ENCODE measurements at regions not wholly inside any gene's neighbourhood (a gene's known extent, or its start where the extent isn't known, plus 50 kb on each side); places are given as distances from the start of the nearest gene placed in this dataset.

- no peak overlapping the region for H3K4me2 ChIP-seq
- H4K20me1 ChIP-seq (ENCODE audit: insufficient read depth) = no peaks in the 10 kb centered on the region
- no peak overlapping the region for H3K4me3 ChIP-seq (IDR thresholded peaks at IDR 0.05; ENCODE audit: insufficient read depth, low read depth, low read length)
- H3K9ac ChIP-seq = no peak overlapping the region
- no peak overlapping the region for H2AFZ ChIP-seq (ENCODE audit: low read depth)
- H3K27ac ChIP-seq = no peak overlapping the region
- no peaks in the 10 kb centered on the region for H3K4me1 ChIP-seq (ENCODE audit: low read depth, poor library complexity, severe bottlenecking)
- H3K27me3 ChIP-seq (ENCODE audit: insufficient read depth, low read depth) = no peaks in the 10 kb centered on the region
- H3K36me3 ChIP-seq (ENCODE audit: insufficient read depth) = no peaks in the 10 kb centered on the region
- no peaks in the 10 kb centered on the region for H3K79me2 ChIP-seq (ENCODE audit: insufficient read depth, low read depth)
- no peak for TF ChIP-seq CTCF (conservative IDR thresholded peaks at IDR 0.05; ENCODE audit: low read depth, low read length)
Observed at GRCh38 chr1:232380596-232380995, 249.3 kb downstream of the SIPA1L2 start.

GRCh38 chr1:232380131-232380530 lies 249.8 kb downstream of the SIPA1L2 start:
- no peaks in the 10 kb centered on the region for H3K4me1 ChIP-seq (ENCODE audit: low read depth, poor library complexity, severe bottlenecking)
- no peak overlapping the region for H3K9ac ChIP-seq
- no peaks in the 10 kb centered on the region for H3K36me3 ChIP-seq (ENCODE audit: insufficient read depth)
- no peak for TF ChIP-seq CTCF (conservative IDR thresholded peaks at IDR 0.05; ENCODE audit: low read depth, low read length)
- no peaks in the 10 kb centered on the region for H3K79me2 ChIP-seq (ENCODE audit: insufficient read depth, low read depth)
- no peak overlapping the region for H3K4me3 ChIP-seq (IDR thresholded peaks at IDR 0.05; ENCODE audit: insufficient read depth, low read depth, low read length)
- no peak overlapping the region for H2AFZ ChIP-seq (ENCODE audit: low read depth)
- no peak overlapping the region for H3K27ac ChIP-seq
- H4K20me1 ChIP-seq (ENCODE audit: insufficient read depth) = no peaks in the 10 kb centered on the region
- no peak overlapping the region for H3K4me2 ChIP-seq
- H3K27me3 ChIP-seq (ENCODE audit: insufficient read depth, low read depth) = no peaks in the 10 kb centered on the region

- H3K27ac ChIP-seq = no peak overlapping the region
Observed at GRCh38 chr1:232379063-232379434, 250.9 kb downstream of the SIPA1L2 start.

GRCh38 chr1:232378266-232379062 lies 251.5 kb downstream of the SIPA1L2 start:
- H3K27ac ChIP-seq = no peak overlapping the region
- no peak overlapping the region for H3K4me3 ChIP-seq (IDR thresholded peaks at IDR 0.05; ENCODE audit: insufficient read depth, low read depth, low read length)
- H2AFZ ChIP-seq (ENCODE audit: low read depth) = no peak overlapping the region
- no peaks in the 10 kb centered on the region for H3K79me2 ChIP-seq (ENCODE audit: insufficient read depth, low read depth)
- H3K4me2 ChIP-seq = no peak overlapping the region
- H3K36me3 ChIP-seq (ENCODE audit: insufficient read depth) = no peaks in the 10 kb centered on the region
- H3K4me1 ChIP-seq (ENCODE audit: low read depth, poor library complexity, severe bottlenecking) = no peaks in the 10 kb centered on the region
- no peaks in the 10 kb centered on the region for H3K27me3 ChIP-seq (ENCODE audit: insufficient read depth, low read depth)
- no peaks in the 10 kb centered on the region for H4K20me1 ChIP-seq (ENCODE audit: insufficient read depth)
- H3K9ac ChIP-seq = no peak overlapping the region
- TF ChIP-seq CTCF (conservative IDR thresholded peaks at IDR 0.05; ENCODE audit: low read depth, low read length) = no peak

More at GRCh38 chr1:232379063-232379434, 250.9 kb downstream of the SIPA1L2 start:
- Histone ChIP-seq H3K27me3 (ENCODE audit: insufficient read depth, low read depth) (no peaks in the 10 kb centered on the region), H3K4me1 (ENCODE audit: low read depth, poor library complexity, severe bottlenecking) (no peaks in the 10 kb centered on the region), H3K4me2 (no peak overlapping the region), H4K20me1 (ENCODE audit: insufficient read depth) (no peaks in the 10 kb centered on the region), H3K9ac (no peak overlapping the region), H2AFZ (ENCODE audit: low read depth) (no peak overlapping the region), H3K36me3 (ENCODE audit: insufficient read depth) (no peaks in the 10 kb centered on the region), H3K4me3 (IDR thresholded peaks at IDR 0.05; ENCODE audit: insufficient read depth, low read depth, low read length) (no peak overlapping the region), H3K79me2 (ENCODE audit: insufficient read depth, low read depth) (no peaks in the 10 kb centered on the region)
- TF ChIP-seq CTCF (conservative IDR thresholded peaks at IDR 0.05; ENCODE audit: low read depth, low read length) = no peak
